ENCODE measurements at regions not wholly inside any gene's neighbourhood (a gene's known extent, or its start where the extent isn't known, plus 50 kb on each side); places are given as distances from the start of the nearest gene placed in this dataset.

DNA sequence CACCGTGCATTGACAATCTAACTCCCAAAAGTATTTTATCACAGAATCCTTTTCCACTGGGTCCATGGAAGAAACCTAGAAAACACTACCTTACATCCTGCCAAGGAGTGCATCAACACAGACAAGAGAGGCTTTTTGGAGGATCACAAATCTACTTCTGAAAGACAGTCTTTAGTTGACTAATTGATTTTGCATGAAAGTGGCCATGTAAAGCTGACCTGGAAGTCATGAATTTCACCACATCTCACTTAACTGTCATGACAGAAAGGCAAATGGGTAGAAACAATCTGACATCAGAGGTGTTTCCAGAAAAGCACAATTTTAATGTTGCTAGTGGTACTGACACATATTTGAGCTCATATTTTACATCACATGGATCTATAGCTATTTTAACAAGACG lies 101.6 kb downstream of the FAM76B start:
- TF ChIP-seq SNAI2 (CRISPR knock-in tag; IDR thresholded peaks at IDR 0.05), result no peak
- TF ChIP-seq ZFP3 (CRISPR knock-in tag; IDR thresholded peaks at IDR 0.05), result no peak
- TF ChIP-seq, protein P1, sequence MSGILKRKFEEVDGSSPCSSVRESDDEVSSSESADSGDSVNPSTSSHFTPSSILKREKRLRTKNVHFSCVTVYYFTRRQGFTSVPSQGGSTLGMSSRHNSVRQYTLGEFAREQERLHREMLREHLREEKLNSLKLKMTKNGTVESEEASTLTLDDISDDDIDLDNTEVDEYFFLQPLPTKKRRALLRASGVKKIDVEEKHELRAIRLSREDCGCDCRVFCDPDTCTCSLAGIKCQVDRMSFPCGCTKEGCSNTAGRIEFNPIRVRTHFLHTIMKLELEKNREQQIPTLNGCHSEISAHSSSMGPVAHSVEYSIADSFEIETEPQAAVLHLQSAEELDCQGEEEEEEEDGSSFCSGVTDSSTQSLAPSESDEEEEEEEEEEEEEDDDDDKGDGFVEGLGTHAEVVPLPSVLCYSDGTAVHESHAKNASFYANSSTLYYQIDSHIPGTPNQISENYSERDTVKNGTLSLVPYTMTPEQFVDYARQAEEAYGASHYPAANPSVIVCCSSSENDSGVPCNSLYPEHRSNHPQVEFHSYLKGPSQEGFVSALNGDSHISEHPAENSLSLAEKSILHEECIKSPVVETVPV (CRISPR knock-in tag; IDR thresholded peaks at IDR 0.05), result no peak
- no peak for TF ChIP-seq TSHZ2 (CRISPR knock-in tag; IDR thresholded peaks at IDR 0.05)
- no peak for TF ChIP-seq ZNF70 (CRISPR knock-in tag; IDR thresholded peaks at IDR 0.05)
- TF ChIP-seq OSR1 (CRISPR knock-in tag; IDR thresholded peaks at IDR 0.05), result no peak
- no peak for TF ChIP-seq ZNF565 (CRISPR knock-in tag; conservative IDR thresholded peaks at IDR 0.05; ENCODE audit: low read depth)

All from SK-N-SH treated with all-trans-retinoic acid at 6 μM for 48 hours (cell line).